ENCODE measurements at regions not wholly inside any gene's neighbourhood (a gene's known extent, or its start where the extent isn't known, plus 50 kb on each side); places are given as distances from the start of the nearest gene placed in this dataset.

- TF ChIP-seq CTCF (conservative IDR thresholded peaks at IDR 0.05) (no peak), ZFX (IDR thresholded peaks at IDR 0.05) (no peak)
These were observed 80.3 kb upstream of the FAM9B start for GRCh38 chrX:9114245-9114644.

All from C4-2B (cell line).